HEK293T (cell line): ENCODE measurements at regions not wholly inside any gene's neighbourhood (a gene's known extent, or its start where the extent isn't known, plus 50 kb on each side); places are given as distances from the start of the nearest gene placed in this dataset.

Experiments
- BHLHE40 ChIP-seq: fragments of 450-650 bp; IDR thresholded peaks from 2 replicates; pipeline ENCODE4 v1.6.1; 2016; ENCODE audit warnings: mild to moderate bottlenecking, moderate library complexity, borderline replicate concordance
- ELF4 ChIP-seq: fragments of 450-650 bp; IDR thresholded peaks from 2 replicates; pipeline ENCODE4 v1.6.1; 2017; ENCODE audit warnings: antibody characterized with exemption
- FOXA1 ChIP-seq: fragments of 450-650 bp; IDR thresholded peaks from 2 replicates; pipeline ENCODE4 v1.6.1; 2016; ENCODE audit warnings: mild to moderate bottlenecking
- FOXK2 ChIP-seq: fragments of 450-650 bp; IDR thresholded peaks from 2 replicates; pipeline ENCODE4 v1.6.1; 2016; ENCODE audit warnings: mild to moderate bottlenecking
- FOXM1 ChIP-seq: fragments of 450-650 bp; IDR thresholded peaks from 2 replicates; pipeline ENCODE4 v1.6.1; 2017; ENCODE audit warnings: mild to moderate bottlenecking, borderline replicate concordance
- HDGF ChIP-seq: fragments of 450-650 bp; IDR thresholded peaks from 2 replicates; pipeline ENCODE4 v1.6.1; 2017; ENCODE audit warnings: antibody characterized with exemption, borderline replicate concordance
- L3MBTL2 ChIP-seq: fragments of 450-650 bp; conservative IDR thresholded peaks from 2 replicates; pipeline ENCODE4 v1.6.1; 2016; ENCODE audit warnings: mild to moderate bottlenecking
- LEF1 ChIP-seq: fragments of 450-650 bp; IDR thresholded peaks from 2 replicates; pipeline ENCODE4 v1.6.1; 2017; ENCODE audit warnings: mild to moderate bottlenecking, borderline replicate concordance
- SP1 ChIP-seq: fragments of 450-650 bp; IDR thresholded peaks from 2 replicates; pipeline ENCODE4 v1.6.1; 2017
- TARDBP ChIP-seq: fragments of 450-650 bp; IDR thresholded peaks from 2 replicates; pipeline ENCODE4 v1.6.1; 2016

DNA sequence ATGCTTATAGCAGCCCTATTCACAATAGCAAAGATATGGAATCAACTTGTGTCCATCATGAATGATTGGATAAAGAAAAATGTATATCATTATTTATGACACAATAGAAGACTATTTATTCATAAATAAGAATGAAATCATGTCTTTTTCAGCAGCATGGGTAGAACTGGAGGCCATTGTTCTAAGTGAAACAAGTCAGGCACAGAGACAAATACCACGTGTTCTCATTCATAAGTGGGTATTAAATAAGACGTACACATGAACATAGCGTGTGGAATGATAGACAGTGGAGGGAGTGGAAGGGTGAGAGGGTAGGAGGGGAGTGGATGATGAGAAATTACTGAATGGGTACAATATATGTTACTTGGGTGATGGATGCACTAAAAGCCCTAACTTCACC is 762.4 kb downstream of the REEP3 start:
- TF ChIP-seq FOXA1: no peak
- no peak for TF ChIP-seq LEF1
- TF ChIP-seq BHLHE40: no peak
- no peak for TF ChIP-seq SP1
- TF ChIP-seq FOXK2: no peak
- TF ChIP-seq ELF4: no peak
- TF ChIP-seq HDGF: no peak
- no peak for TF ChIP-seq L3MBTL2
- TF ChIP-seq TARDBP: no peak
- TF ChIP-seq FOXM1: no peak
